ENCODE measurements at regions not wholly inside any gene's neighbourhood (a gene's known extent, or its start where the extent isn't known, plus 50 kb on each side); places are given as distances from the start of the nearest gene placed in this dataset.

DNA sequence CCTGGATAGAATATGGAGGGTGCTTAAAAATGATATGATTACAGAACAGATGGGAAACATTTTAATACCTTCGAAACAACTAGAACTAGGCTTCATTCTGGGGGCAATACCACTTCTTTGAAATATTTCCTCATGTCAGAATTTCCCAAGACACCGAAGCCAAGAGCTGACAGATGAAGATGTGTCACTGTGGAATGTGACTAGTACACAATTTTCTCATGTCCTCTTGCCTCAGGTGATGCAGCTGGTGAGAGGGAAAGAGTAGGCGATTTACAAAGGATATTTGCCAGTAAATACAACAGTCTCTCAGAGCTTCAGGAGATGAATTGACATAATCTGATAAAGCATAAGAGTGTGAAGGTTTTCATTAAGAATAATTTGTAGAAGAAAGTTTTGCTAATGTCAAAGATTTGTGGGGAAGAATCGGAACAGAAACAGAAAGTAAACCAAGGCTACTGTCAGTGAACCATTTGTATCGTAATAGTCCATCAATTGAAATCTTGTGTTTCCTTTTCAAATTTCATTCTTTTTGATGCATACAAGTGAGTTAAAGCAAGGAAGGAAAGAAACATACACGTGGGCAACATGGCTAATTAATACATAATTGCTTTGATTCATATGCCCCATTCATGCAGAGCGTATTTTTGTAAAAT, 164.7 kb upstream of the CCN2 start:
- no peak for TF ChIP-seq POLR2A (IDR thresholded peaks at IDR 0.05; ENCODE audit: low read depth, low read length)
- no peak for TF ChIP-seq TAF1 (IDR thresholded peaks at IDR 0.05; ENCODE audit: low read depth, low read length)
- TF ChIP-seq POLR2AphosphoS5 (IDR thresholded peaks at IDR 0.05; ENCODE audit: low read depth, low read length) = no peak
- TF ChIP-seq POU2F2 (IDR thresholded peaks at IDR 0.05; ENCODE audit: low read depth, low read length) = no peak
- TF ChIP-seq SPI1 (IDR thresholded peaks at IDR 0.05; ENCODE audit: low read depth, low read length) = no peak
- no peak for TF ChIP-seq PAX5 (IDR thresholded peaks at IDR 0.05; ENCODE audit: insufficient read depth, low read length, severe bottlenecking)
